ENCODE measurements at regions not wholly inside any gene's neighbourhood (a gene's known extent, or its start where the extent isn't known, plus 50 kb on each side); places are given as distances from the start of the nearest gene placed in this dataset.

DNA sequence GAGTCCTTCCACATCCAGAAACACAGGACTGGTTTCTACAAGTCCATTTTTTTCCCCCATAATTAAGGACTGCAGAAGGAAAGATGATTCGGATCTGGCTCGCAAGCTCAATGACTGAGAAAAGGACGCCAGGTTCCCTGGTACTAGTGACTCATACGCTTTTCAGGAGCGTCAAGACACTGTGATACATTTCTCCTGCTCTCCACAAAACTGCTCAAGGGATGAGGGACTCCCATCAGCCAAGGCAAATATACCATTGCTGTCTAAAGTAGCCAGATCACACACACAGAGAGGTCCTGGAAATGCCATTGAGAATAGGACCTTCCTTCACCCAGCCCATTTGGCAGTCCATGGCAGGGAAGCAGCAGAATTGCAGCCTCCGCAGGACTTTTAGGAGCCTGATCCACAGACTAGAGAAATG is 253.6 kb upstream of the IRF2BP2 start:
- no peak for TF ChIP-seq Cebpa-rat (IDR thresholded peaks at IDR 0.05)
- Histone ChIP-seq H3K27me3 (no peaks in the 10 kb centered on the region), H3K4me2 (peak overlapping the region; percentile 63 to 87 (median 81)), H4K20me1 (no peaks in the 10 kb centered on the region), H3K36me3 (no peaks in the 10 kb centered on the region), H3K4me1 (peaks cover 35 to 55% (median 40%) of the 10 kb centered on the region in 10 experiments), H3K27ac (peak overlapping the region in 8 of 11 experiments; percentile 9 to 72 (median 63); a peak in 15 of 22 replicates), H3K9me3 (replicated peaks in 1 of 11) (peaks cover 0 to 21% (median 16%) of the 10 kb centered on the region in 11 experiments; a peak in 17 of 22 replicates), H3K4me3 (no peak overlapping the region), H3K9ac (peak overlapping the region in 7 of 11 experiments; percentile 28 to 65 (median 55); a peak in 11 of 22 replicates)

GRCh38 chr1:234862944-234863515 is 253.1 kb upstream of the IRF2BP2 start:
- Histone ChIP-seq H3K27me3 (no peaks in the 10 kb centered on the region), H3K36me3 (no peaks in the 10 kb centered on the region), H3K27ac (peak overlapping the region; percentile 9 to 72 (median 61); a peak in 20 of 22 replicates), H3K9me3 (replicated peaks in 1 of 11) (peaks cover 0 to 21% (median 16%) of the 10 kb centered on the region in 11 experiments; a peak in 17 of 22 replicates), H3K4me3 (peak overlapping the region in 4 of 10 experiments; percentile 8 to 24 (median 14); a peak in 6 of 20 replicates), H3K4me2 (peak overlapping the region; percentile 63 to 87 (median 81)), H3K9ac (peak overlapping the region; percentile 16 to 65 (median 55); a peak in 20 of 22 replicates), H3K4me1 (peaks cover 35 to 55% (median 40%) of the 10 kb centered on the region in 10 experiments), H4K20me1 (no peaks in the 10 kb centered on the region)
- TF ChIP-seq Cebpa-rat (IDR thresholded peaks at IDR 0.05), result no peak

DNA sequence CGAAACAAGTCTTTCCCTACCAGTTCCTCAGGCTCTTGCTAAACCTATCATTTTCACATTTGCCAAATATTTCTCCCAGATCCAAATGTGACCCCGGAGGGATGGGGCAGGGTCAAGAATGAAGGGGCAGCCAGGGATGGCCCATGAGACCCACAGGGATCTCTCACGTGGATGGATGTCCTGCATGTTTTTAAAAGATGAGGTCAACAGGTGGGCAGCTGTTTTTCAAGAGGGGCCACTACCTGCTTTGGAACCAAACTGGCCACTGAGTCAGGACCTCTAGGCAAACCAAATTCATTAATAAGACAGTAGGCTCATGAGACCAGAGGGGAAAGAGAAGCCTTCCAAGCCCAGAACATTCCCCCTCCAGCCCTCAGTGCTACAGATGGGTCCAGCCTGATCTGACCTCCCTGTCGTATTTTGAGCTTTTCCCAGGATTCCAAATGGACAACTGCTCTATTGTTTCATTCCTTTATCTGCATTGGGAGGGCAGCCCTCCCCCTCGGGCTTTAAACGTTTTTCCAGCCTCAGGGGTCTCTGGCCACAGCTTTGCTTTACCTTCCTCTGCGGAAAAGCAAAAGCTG is 252.5 kb upstream of the IRF2BP2 start:
- Histone ChIP-seq H3K4me3 (peak overlapping the region in 4 of 10 experiments; percentile 8 to 24 (median 14); a peak in 5 of 20 replicates), H4K20me1 (no peaks in the 10 kb centered on the region), H3K9me3 (replicated peaks in 1 of 11) (peaks cover 0 to 21% (median 16%) of the 10 kb centered on the region in 11 experiments; a peak in 17 of 22 replicates), H3K9ac (peak overlapping the region; percentile 16 to 65 (median 55); a peak in 19 of 22 replicates), H3K4me1 (peaks cover 32 to 52% (median 37%) of the 10 kb centered on the region in 10 experiments), H3K4me2 (peak overlapping the region; percentile 63 to 87 (median 81)), H3K27ac (peak overlapping the region; percentile 9 to 72 (median 61); a peak in 20 of 22 replicates), H3K27me3 (no peaks in the 10 kb centered on the region), H3K36me3 (no peaks in the 10 kb centered on the region)
- TF ChIP-seq Cebpa-rat (IDR thresholded peaks at IDR 0.05), result no peak

DNA sequence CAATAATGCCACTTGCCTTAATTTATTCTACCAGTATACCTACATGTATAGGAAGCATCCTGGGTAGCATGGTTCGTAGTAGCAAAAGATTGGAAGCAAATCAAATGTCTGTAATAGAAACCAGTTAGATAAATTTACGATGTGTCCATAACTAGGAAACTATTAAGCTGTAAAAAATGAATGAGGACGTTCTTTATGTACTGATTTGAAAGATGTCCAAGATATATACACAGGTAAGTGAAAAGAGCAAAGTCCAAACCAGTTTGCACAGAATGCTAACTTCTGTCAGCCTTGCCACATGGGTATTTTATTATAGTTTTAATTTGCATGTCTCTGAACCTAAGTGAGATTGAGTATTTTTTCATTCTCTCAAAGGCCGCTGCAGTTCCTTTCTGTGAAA is 251.8 kb upstream of the IRF2BP2 start:
- Histone ChIP-seq H4K20me1 (no peaks in the 10 kb centered on the region), H3K36me3 (no peaks in the 10 kb centered on the region), H3K27me3 (no peaks in the 10 kb centered on the region), H3K4me2 (peak overlapping the region in 2 of 11 experiments; percentile 81 to 83; a peak in 3 of 22 replicates), H3K9ac (no peak overlapping the region), H3K27ac (no peak overlapping the region), H3K9me3 (replicated peaks in 1 of 11) (peaks cover 0 to 21% (median 16%) of the 10 kb centered on the region in 11 experiments; a peak in 17 of 22 replicates), H3K4me1 (peaks cover 29 to 45% (median 31%) of the 10 kb centered on the region in 10 experiments), H3K4me3 (no peak overlapping the region)
- TF ChIP-seq Cebpa-rat (IDR thresholded peaks at IDR 0.05), result no peak

DNA sequence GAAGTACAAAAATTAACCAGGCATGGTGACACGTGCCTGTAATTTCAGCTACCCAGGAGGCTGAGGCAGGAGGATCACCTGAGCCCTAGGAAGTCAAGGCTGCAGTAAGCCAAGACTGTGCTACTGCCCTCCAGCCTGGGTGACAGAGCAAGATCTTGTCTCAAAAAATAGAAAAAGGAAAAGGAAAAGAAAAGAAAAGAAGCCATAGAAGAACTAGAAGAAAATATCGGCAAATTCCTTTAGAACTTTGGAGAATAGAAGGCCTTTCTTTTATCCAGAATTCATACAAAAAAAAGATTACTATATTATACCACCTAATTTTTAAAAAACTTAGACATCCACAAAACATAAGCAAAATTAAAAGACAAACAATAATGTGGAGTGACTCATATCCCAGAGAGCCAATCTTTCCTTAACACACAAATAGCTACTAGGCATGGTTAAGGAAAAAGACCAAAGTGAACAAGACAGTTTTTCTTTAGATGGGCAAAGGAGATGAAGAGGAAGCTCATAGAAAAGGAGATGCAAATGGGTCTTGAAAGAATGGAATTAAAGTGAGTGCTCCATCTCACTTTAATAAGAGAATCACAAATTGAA is 251.1 kb upstream of the IRF2BP2 start:
- no peak overlapping the region for H3K27ac ChIP-seq
- peaks cover 0 to 21% (median 16%) of the 10 kb centered on the region in 11 experiments; a peak in 17 of 22 replicates for H3K9me3 ChIP-seq (replicated peaks in 1 of 11)
- H4K20me1 ChIP-seq, result no peaks in the 10 kb centered on the region
- no peak for TF ChIP-seq Cebpa-rat (IDR thresholded peaks at IDR 0.05)
- H3K36me3 ChIP-seq, result no peaks in the 10 kb centered on the region
- no peak overlapping the region for H3K9ac ChIP-seq
- no peak overlapping the region for H3K4me2 ChIP-seq
- H3K27me3 ChIP-seq, result no peaks in the 10 kb centered on the region
- H3K4me1 ChIP-seq, result peaks cover 23 to 38% (median 25%) of the 10 kb centered on the region in 10 experiments
- no peak overlapping the region for H3K4me3 ChIP-seq

DNA sequence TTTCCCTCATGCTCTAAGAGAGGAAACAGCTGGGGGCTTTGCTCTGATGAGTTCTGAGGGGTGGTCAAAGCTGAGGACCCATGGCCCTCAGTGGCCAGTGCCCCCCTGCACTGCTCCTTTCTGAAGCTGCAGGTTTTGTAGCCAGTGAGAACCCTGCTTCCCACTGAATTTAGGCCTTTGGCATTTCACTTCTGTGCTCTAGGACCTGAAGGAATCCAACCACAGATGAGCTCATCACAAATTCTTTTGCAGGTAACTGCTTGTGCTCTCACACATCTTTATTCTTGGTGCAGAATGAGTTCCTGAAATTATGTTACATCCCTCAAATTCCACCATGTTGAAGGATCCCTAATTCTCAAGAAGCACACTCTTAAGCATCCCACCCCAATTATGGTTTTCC is 248.7 kb upstream of the IRF2BP2 start:
- H3K27ac ChIP-seq, result no peak overlapping the region
- H3K36me3 ChIP-seq, result no peaks in the 10 kb centered on the region
- no peak overlapping the region for H3K9ac ChIP-seq
- no peak for TF ChIP-seq Cebpa-rat (IDR thresholded peaks at IDR 0.05)
- no peak overlapping the region for H3K4me3 ChIP-seq
- H4K20me1 ChIP-seq, result no peaks in the 10 kb centered on the region
- no peaks in the 10 kb centered on the region for H3K27me3 ChIP-seq
- peaks cover 26 to 40% (median 34%) of the 10 kb centered on the region in 10 experiments for H3K4me1 ChIP-seq
- peaks cover 0 to 15% (median 10%) of the 10 kb centered on the region in 11 experiments; a peak in 16 of 22 replicates for H3K9me3 ChIP-seq (replicated peaks in 1 of 11)
- no peak overlapping the region for H3K4me2 ChIP-seq

GRCh38 chr1:234856845-234857245 is 246.9 kb upstream of the IRF2BP2 start:
- Histone ChIP-seq H3K4me1 (peaks cover 18 to 43% (median 36%) of the 10 kb centered on the region in 10 experiments), H3K9ac (no peak overlapping the region), H3K4me2 (no peak overlapping the region), H4K20me1 (no peaks in the 10 kb centered on the region), H3K27me3 (no peaks in the 10 kb centered on the region), H3K36me3 (no peaks in the 10 kb centered on the region), H3K4me3 (no peak overlapping the region), H3K9me3 (replicated peaks in 1 of 11) (peaks cover 0 to 15% (median 10%) of the 10 kb centered on the region in 11 experiments; a peak in 16 of 22 replicates), H3K27ac (no peak overlapping the region)
- TF ChIP-seq Cebpa-rat (IDR thresholded peaks at IDR 0.05), result no peak

DNA sequence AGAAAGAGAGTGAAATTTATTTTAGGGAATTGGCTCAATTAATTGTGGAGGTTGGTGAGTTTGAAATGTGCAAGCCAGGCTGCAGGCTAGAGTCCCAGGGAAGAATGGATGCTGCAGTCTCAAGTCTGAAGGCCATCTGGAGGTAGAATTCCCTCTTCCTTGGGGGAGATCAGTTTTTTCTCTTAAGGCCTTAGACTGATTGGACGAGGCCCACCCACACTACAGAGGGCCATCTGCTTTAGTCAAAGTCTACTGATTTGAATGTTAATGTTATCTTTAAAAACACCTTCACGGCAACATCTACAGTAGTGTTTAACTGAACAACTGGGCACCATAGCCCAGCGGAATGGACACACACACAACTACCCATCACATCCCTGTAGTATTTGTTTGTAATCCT is 245.9 kb upstream of the IRF2BP2 start:
- H3K4me1 ChIP-seq, result peaks cover 28 to 53% (median 46%) of the 10 kb centered on the region in 10 experiments
- H3K36me3 ChIP-seq, result no peaks in the 10 kb centered on the region
- H3K4me3 ChIP-seq, result no peak overlapping the region
- H3K27me3 ChIP-seq, result no peaks in the 10 kb centered on the region
- peak overlapping the region in 1 of 11 experiments; percentile 82; a peak in 1 of 22 replicates for H3K4me2 ChIP-seq
- no peak overlapping the region for H3K27ac ChIP-seq
- peaks cover 0 to 10% (median 5%) of the 10 kb centered on the region in 11 experiments; a peak in 16 of 22 replicates for H3K9me3 ChIP-seq (replicated peaks in 1 of 11)
- no peak overlapping the region for H3K9ac ChIP-seq
- H4K20me1 ChIP-seq, result no peaks in the 10 kb centered on the region
- no peak for TF ChIP-seq Cebpa-rat (IDR thresholded peaks at IDR 0.05)

DNA sequence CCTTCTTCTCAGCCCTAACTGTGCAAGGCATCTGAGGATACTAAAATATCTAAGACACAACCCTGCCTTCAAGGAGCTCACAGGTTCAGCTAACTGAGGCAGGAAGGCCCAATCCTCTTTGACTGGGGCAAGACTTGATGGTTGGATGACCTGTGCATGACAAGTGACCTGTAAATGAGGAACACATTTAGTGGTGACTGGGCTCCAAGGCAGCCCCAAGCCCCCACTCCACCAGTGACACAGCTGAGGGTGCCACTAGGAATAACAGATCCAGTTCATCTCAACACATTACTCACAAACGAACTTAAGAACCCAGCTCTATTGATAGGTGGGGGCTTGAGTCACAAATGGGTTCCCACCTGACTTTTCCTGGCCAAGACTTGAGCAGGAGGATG is 244.7 kb upstream of the IRF2BP2 start:
- no peak for TF ChIP-seq Cebpa-rat (IDR thresholded peaks at IDR 0.05)
- Histone ChIP-seq H3K27me3 (no peaks in the 10 kb centered on the region), H3K4me3 (no peak overlapping the region), H3K36me3 (no peaks in the 10 kb centered on the region), H3K4me1 (peaks cover 40 to 65% (median 58%) of the 10 kb centered on the region in 10 experiments), H4K20me1 (no peaks in the 10 kb centered on the region), H3K9me3 (replicated peaks in 1 of 11) (0 out of 22 replicates have a peak, but pooled peaks cover 0 to 7% (median 0%) of the 10 kb centered on the region in 11 experiments), H3K9ac (peak overlapping the region in 3 of 11 experiments; percentile 3 to 40 (median 22); a peak in 3 of 22 replicates), H3K27ac (peak overlapping the region in 8 of 11 experiments; percentile 3 to 90 (median 50); a peak in 14 of 22 replicates), H3K4me2 (peak overlapping the region; percentile 11 to 89 (median 47); a peak in 19 of 22 replicates)
